Endothelial cell of umbilical vein (primary cell): ENCODE measurements at regions not wholly inside any gene's neighbourhood (a gene's known extent, or its start where the extent isn't known, plus 50 kb on each side); places are given as distances from the start of the nearest gene placed in this dataset.

Experiments
- BruUV-seq: library from RNA; stranded (reverse); fragments of 400-500 nt; replicated peaks from 2 replicates; lab custom pipeline; 2021; lab: Mats Ljungman, UMichigan
- CTCF ChIA-PET: fragments of 300-600, 350-600 bp; sonication (Branson Sonifier 250); formaldehyde crosslinking; loops from one replicate; lab custom pipeline; 2021; ENCODE audit warnings: antibody characterized with exemption, inconsistent platforms; lab: Charles Lee
- POLR2A ChIA-PET: fragments of 300-600, 350-600 bp; sonication (Branson Sonifier 250); formaldehyde crosslinking; loops from one replicate; lab custom pipeline; 2021; ENCODE audit warnings: antibody characterized with exemption, inconsistent platforms; lab: Charles Lee
- DNase-seq: peaks from one replicate; pipeline ENCODE4 v3.0.0-alpha.2; 2011; ENCODE audit warnings: low read depth, low spot score
- FAIRE-seq: peaks from 2 replicates; lab custom pipeline; 2011; peaks lifted over from hg19 to GRCh38; lab: Jason Lieb, UNC
- H2AFZ ChIP-seq: 2 replicates; pipeline ENCODE4 v1.6.0; 2012; ENCODE audit warnings: low read depth, low read length, control low read depth, inconsistent platforms
- H3K27ac ChIP-seq: 2 replicates; pipeline ENCODE4 v1.5.1; 2011; ENCODE audit warnings: low read depth, mild to moderate bottlenecking, control low read depth, low read length, moderate library complexity; ENCODE audit not compliant: insufficient read depth
- H3K27me3 ChIP-seq, 2 experiments: 2 replicates each; pipeline versions ENCODE4 v1.6.0 to v1.6.1; 2011; ENCODE audit warnings: low read length in 2 of 2, mixed read lengths in 1 of 2; ENCODE audit not compliant: control insufficient read depth in 2 of 2, insufficient read depth in 2 of 2
- H3K36me3 ChIP-seq, 2 experiments: 2 replicates in 1 of 2; 3 replicates in 1 of 2; pipeline ENCODE4 v1.5.1; 2011; ENCODE audit warnings: low read length in 2 of 2, mild to moderate bottlenecking in 1 of 2, moderate library complexity in 1 of 2; ENCODE audit not compliant: control insufficient read depth in 2 of 2, insufficient read depth in 2 of 2; ENCODE audit errors: extremely low read depth in 1 of 2
- H3K4me1 ChIP-seq: 3 replicates; pipeline ENCODE4 v1.5.1; 2011; ENCODE audit warnings: mild to moderate bottlenecking, low read length; ENCODE audit not compliant: control insufficient read depth, insufficient read depth; ENCODE audit errors: extremely low read depth
- H3K4me2 ChIP-seq: 2 replicates; pipeline ENCODE4 v1.6.1; 2011; ENCODE audit warnings: low read length, control low read depth, mixed read lengths; ENCODE audit not compliant: insufficient read depth
- H3K4me3 ChIP-seq, 3 experiments: fragments of 200-600 bp in 1 of 3; sonication (generic), shearing (Covaris generic) in 1 of 3; replicated peaks in 1 of 3; 2 replicates each; pipeline ENCODE4 v1.5.1; 2011 to 2016; ENCODE audit warnings: control low read depth in 3 of 3, low read length in 3 of 3, mild to moderate bottlenecking in 2 of 3, inconsistent platforms in 1 of 3, low read depth in 1 of 3, moderate library complexity in 1 of 3; ENCODE audit not compliant: insufficient read depth in 1 of 3
- H3K79me2 ChIP-seq: 2 replicates; pipeline ENCODE4 v1.6.0; 2012; ENCODE audit warnings: low read length, inconsistent platforms; ENCODE audit not compliant: control insufficient read depth, insufficient read depth
- H3K9ac ChIP-seq: replicated peaks from 2 replicates; pipeline ENCODE3; 2011; ENCODE audit warnings: low read length, control low read depth; ENCODE audit not compliant: insufficient read depth; ENCODE audit errors: extremely low read depth
- H3K9me1 ChIP-seq: replicated peaks from 3 replicates; pipeline ENCODE4 v1.6.0; 2011; ENCODE audit warnings: mild to moderate bottlenecking, low read length; ENCODE audit not compliant: control insufficient read depth, insufficient read depth; ENCODE audit errors: extremely low read depth
- H3K9me3 ChIP-seq: replicated peaks from 2 replicates; pipeline ENCODE4 v1.5.1; 2012; ENCODE audit warnings: low read length, inconsistent platforms; ENCODE audit not compliant: control insufficient read depth, insufficient read depth
- H4K20me1 ChIP-seq: replicated peaks from 2 replicates; pipeline ENCODE3; 2011; ENCODE audit warnings: mild to moderate bottlenecking, low read length; ENCODE audit not compliant: control insufficient read depth, insufficient read depth; ENCODE audit errors: extremely low read depth
- CTCF ChIP-seq, 2 donors: IDR thresholded peaks; 1 replicate in 1 of 2; 2 replicates in 1 of 2; pipeline ENCODE4 v1.5.1; 2011; ENCODE audit warnings: low read length in 2 of 2, mild to moderate bottlenecking in 2 of 2, moderate library complexity in 2 of 2, control low read depth in 1 of 2, inconsistent platforms in 1 of 2, low read depth in 1 of 2; ENCODE audit not compliant: insufficient read depth in 1 of 2; ENCODE audit errors: extremely low read depth in 1 of 2
- EZH2 ChIP-seq: IDR thresholded peaks from 2 replicates; pipeline ENCODE4 v1.6.1; 2012; ENCODE audit warnings: borderline replicate concordance, low read depth, mild to moderate bottlenecking, moderate library complexity, low read length, inconsistent platforms; ENCODE audit not compliant: severe bottlenecking
- FOS ChIP-seq: IDR thresholded peaks from 2 replicates; pipeline ENCODE4 v1.6.1; 2011; ENCODE audit warnings: mild to moderate bottlenecking, low read length, moderate library complexity, borderline replicate concordance; ENCODE audit not compliant: insufficient read depth
- GATA2 ChIP-seq: IDR thresholded peaks from 2 replicates; pipeline ENCODE4 v1.7.0; 2011; ENCODE audit warnings: low read depth, mild to moderate bottlenecking, moderate library complexity, mixed read lengths, low read length; ENCODE audit not compliant: insufficient read length, insufficient read depth
- JUN ChIP-seq: IDR thresholded peaks from 2 replicates; pipeline ENCODE4 v1.6.1; 2011; ENCODE audit warnings: borderline replicate concordance, low read depth; ENCODE audit not compliant: insufficient read length, insufficient read depth
- MAX ChIP-seq: IDR thresholded peaks from 2 replicates; pipeline ENCODE4 v1.6.1; 2011; ENCODE audit not compliant: insufficient read depth, insufficient read length
- MYC ChIP-seq: IDR thresholded peaks from one replicate; pipeline ENCODE4 v1.6.1; 2011; ENCODE audit warnings: mild to moderate bottlenecking, low read depth, low read length
- POLR2A ChIP-seq: IDR thresholded peaks from 2 replicates; pipeline ENCODE4 v1.6.1; 2012; ENCODE audit warnings: low read depth, mild to moderate bottlenecking, control low read depth, low read length
- POLR2AphosphoS5 ChIP-seq: IDR thresholded peaks from 2 replicates; pipeline ENCODE4 v1.6.1; 2012; ENCODE audit warnings: low read depth, mild to moderate bottlenecking, control low read depth, low read length, moderate library complexity; ENCODE audit not compliant: insufficient read depth
- dilution Hi-C: fragments of 300-500 bp; cut with MboI; formaldehyde crosslinking; loops from one replicate; pipeline ENCODE4 v1.15.0; 2019; ENCODE audit warnings: low sequenced_read_pairs; ENCODE audit not compliant: extremely low pct_ligation_motif_present
- intact Hi-C: fragments of 100-400 bp; cut with micrococcal nuclease; formaldehyde crosslinking; loops from one replicate; pipeline ENCODE4 v1.10.0; 2022

- POLR2A ChIA-PET: no interaction called here
Measured at GRCh38 chr5:20351849-20352248, 363.8 kb upstream of the CDH18 start.

More at GRCh38 chr5:20351849-20352248, 363.8 kb upstream of the CDH18 start:
- TF ChIP-seq MAX (no peak), JUN (no peak), MYC (no peak), EZH2 (no peak), POLR2AphosphoS5 (no peak), GATA2 (no peak), FOS (no peak), POLR2A (no peak), CTCF (IDR thresholded peaks at IDR 0.05; ENCODE audit: extremely low read depth in 1 of 2, insufficient read depth in 1 of 2, low read depth in 1 of 2, low read length in 2 of 2) (no peak)
- H3K36me3 ChIP-seq: no peaks in the 10 kb centered on the region
- H2AFZ ChIP-seq: no peak overlapping the region
- DNase-seq: no peak
- no TSS peak for BruUV-seq
- H3K4me2 ChIP-seq: no peak overlapping the region
- peaks cover 5% of the 10 kb centered on the region for H3K9me3 ChIP-seq
- no peaks in the 10 kb centered on the region for H4K20me1 ChIP-seq
- CTCF ChIA-PET: interaction anchor here (1.2 kb wide), 1 partner anchor 9 kb away, joined by 3 read pairs; no protein-coding TSS in a partner anchor
- no peak for FAIRE-seq
- H3K27me3 ChIP-seq: no peaks in the 10 kb centered on the region
- H3K4me1 ChIP-seq: no peaks in the 10 kb centered on the region
- H3K4me3 ChIP-seq: no peak overlapping the region
- no peak overlapping the region for H3K27ac ChIP-seq
- intact Hi-C loops: no loop called here
- H3K79me2 ChIP-seq: no peaks in the 10 kb centered on the region
- dilution Hi-C loops: no loop called here
- no peaks in the 10 kb centered on the region for H3K9me1 ChIP-seq
- H3K9ac ChIP-seq: no peak overlapping the region
